Loucy (cell line): ENCODE measurements at regions not wholly inside any gene's neighbourhood (a gene's known extent, or its start where the extent isn't known, plus 50 kb on each side); places are given as distances from the start of the nearest gene placed in this dataset.

Experiments
- H2AFZ ChIP-seq: fragments of 200-600 bp; sonication (generic); 2 replicates; pipeline ENCODE4 v1.6.0; 2016; ENCODE audit warnings: antibody characterized with exemption, mild to moderate bottlenecking, low read length, moderate library complexity
- H3F3A ChIP-seq: fragments of 200-600 bp; 2 replicates; pipeline ENCODE4 v1.6.0; 2016; ENCODE audit warnings: antibody characterized with exemption, low read depth, mild to moderate bottlenecking
- H3K27me3 ChIP-seq: fragments of 200-600 bp; sonication (generic); 2 replicates; pipeline ENCODE4 v1.6.1; 2014; ENCODE audit warnings: low read length, mild to moderate bottlenecking; ENCODE audit not compliant: insufficient read depth, poor library complexity, severe bottlenecking
- H3K36me3 ChIP-seq: fragments of 200-600 bp; sonication (generic); 2 replicates; pipeline ENCODE4 v1.6.1; 2016; ENCODE audit warnings: low read length; ENCODE audit not compliant: insufficient read depth
- H3K4me1 ChIP-seq: fragments of 200-600 bp; sonication (generic); 2 replicates; pipeline ENCODE4 v1.5.1; 2014; ENCODE audit warnings: low read length, mild to moderate bottlenecking; ENCODE audit not compliant: insufficient read depth, poor library complexity, severe bottlenecking
- H3K4me2 ChIP-seq: fragments of 200-600 bp; sonication (generic); 2 replicates; pipeline ENCODE4 v1.6.0; 2014; ENCODE audit warnings: antibody characterized with exemption, low read length, low read depth, mild to moderate bottlenecking; ENCODE audit not compliant: poor library complexity, severe bottlenecking
- H3K4me3 ChIP-seq: fragments of 200-600 bp; sonication (generic); 2 replicates; pipeline ENCODE4 v1.5.1; 2014; ENCODE audit warnings: low read length, mild to moderate bottlenecking, mixed read lengths; ENCODE audit not compliant: poor library complexity, severe bottlenecking
- H3K79me2 ChIP-seq: fragments of 200-600 bp; sonication (generic); 2 replicates; pipeline ENCODE4 v1.6.1; 2014; ENCODE audit warnings: low read length; ENCODE audit not compliant: insufficient read depth
- H3K9ac ChIP-seq: fragments of 200-600 bp; sonication (generic); 2 replicates; pipeline ENCODE4 v1.6.0; 2014; ENCODE audit warnings: mild to moderate bottlenecking, low read depth, low read length, moderate library complexity; ENCODE audit not compliant: poor library complexity, severe bottlenecking
- H3K9me2 ChIP-seq: fragments of 200-600 bp; sonication (generic); replicated peaks from 2 replicates; pipeline ENCODE4 v1.6.1; 2016; ENCODE audit warnings: low read depth, low read length, mixed read lengths
- H3K9me3 ChIP-seq: fragments of 200-600 bp; sonication (generic); 2 replicates; pipeline ENCODE4 v1.6.1; 2014; ENCODE audit warnings: mild to moderate bottlenecking, antibody characterized with exemption, low read length, low read depth; ENCODE audit not compliant: insufficient read depth
- H4K20me1 ChIP-seq: fragments of 200-600 bp; sonication (generic); 2 replicates; pipeline ENCODE4 v1.6.0; 2014; ENCODE audit warnings: antibody characterized with exemption, low read length, mild to moderate bottlenecking; ENCODE audit not compliant: insufficient read depth, poor library complexity, severe bottlenecking
- CTCF ChIP-seq: fragments of 200-600 bp; sonication (generic); conservative IDR thresholded peaks from 2 replicates; pipeline ENCODE4 v1.5.1; 2014; ENCODE audit warnings: mild to moderate bottlenecking, antibody characterized with exemption, low read length
- EZH2phosphoT487 ChIP-seq: fragments of 200-600 bp; IDR thresholded peaks from 2 replicates; pipeline ENCODE4 v1.6.1; 2018; ENCODE audit warnings: antibody characterized with exemption, mild to moderate bottlenecking, moderate library complexity, borderline replicate concordance

- H2AFZ ChIP-seq = no peak overlapping the region
- no peaks in the 10 kb centered on the region for H3F3A ChIP-seq
Observed at GRCh38 chrX:39440799-39441284, 639.6 kb downstream of the MID1IP1 start.

GRCh38 chrX:39442332-39442731, 641.1 kb downstream of the MID1IP1 start:
- Histone ChIP-seq H3K4me1 (peaks cover 32% of the 10 kb centered on the region), H3K9me3 (no peaks in the 10 kb centered on the region), H3K27me3 (no peaks in the 10 kb centered on the region), H3K36me3 (no peaks in the 10 kb centered on the region), H3K4me2 (peak overlapping the region; percentile 32), H2AFZ (no peak overlapping the region), H3K79me2 (no peaks in the 10 kb centered on the region), H3F3A (no peaks in the 10 kb centered on the region), H4K20me1 (no peaks in the 10 kb centered on the region), H3K9me2 (no peaks in the 10 kb centered on the region), H3K4me3 (no peak overlapping the region), H3K9ac (no peak overlapping the region)
- TF ChIP-seq CTCF = no peak
- no peak for TF ChIP-seq EZH2phosphoT487

More at GRCh38 chrX:39440799-39441284, 639.6 kb downstream of the MID1IP1 start:
- H3K4me2 ChIP-seq = no peak overlapping the region
- TF ChIP-seq EZH2phosphoT487 (no peak), CTCF (no peak)
- H3K36me3 ChIP-seq = no peaks in the 10 kb centered on the region
- H3K79me2 ChIP-seq = no peaks in the 10 kb centered on the region
- H3K9ac ChIP-seq = no peak overlapping the region
- no peaks in the 10 kb centered on the region for H3K9me3 ChIP-seq
- no peak overlapping the region for H3K4me3 ChIP-seq
- peaks cover 32% of the 10 kb centered on the region for H3K4me1 ChIP-seq
- H4K20me1 ChIP-seq = no peaks in the 10 kb centered on the region
- H3K27me3 ChIP-seq = no peaks in the 10 kb centered on the region
- H3K9me2 ChIP-seq = no peaks in the 10 kb centered on the region

- Histone ChIP-seq H3K4me2 (peak overlapping the region; percentile 32), H3K9ac (no peak overlapping the region), H2AFZ (no peak overlapping the region), H3K9me3 (no peaks in the 10 kb centered on the region), H3K9me2 (no peaks in the 10 kb centered on the region), H3K4me3 (no peak overlapping the region), H3K27me3 (no peaks in the 10 kb centered on the region), H3K4me1 (peaks cover 32% of the 10 kb centered on the region), H3K79me2 (no peaks in the 10 kb centered on the region), H4K20me1 (no peaks in the 10 kb centered on the region), H3K36me3 (no peaks in the 10 kb centered on the region), H3F3A (no peaks in the 10 kb centered on the region)
- TF ChIP-seq CTCF (no peak), EZH2phosphoT487 (no peak)
Observed at GRCh38 chrX:39443240-39443639, 642.0 kb downstream of the MID1IP1 start.
